Ecto neural progenitor cell (in vitro differentiated cells): ENCODE measurements at regions not wholly inside any gene's neighbourhood (a gene's known extent, or its start where the extent isn't known, plus 50 kb on each side); places are given as distances from the start of the nearest gene placed in this dataset.

ENCODE experiments used
- DNase-seq: peaks from one replicate; pipeline ENCODE4 v3.0.0-alpha.2; 2018; ENCODE audit warnings: low spot score

GRCh38 chr12:30507576-30507975, 188.1 kb downstream of the IPO8 start:
- no peak for DNase-seq

DNA sequence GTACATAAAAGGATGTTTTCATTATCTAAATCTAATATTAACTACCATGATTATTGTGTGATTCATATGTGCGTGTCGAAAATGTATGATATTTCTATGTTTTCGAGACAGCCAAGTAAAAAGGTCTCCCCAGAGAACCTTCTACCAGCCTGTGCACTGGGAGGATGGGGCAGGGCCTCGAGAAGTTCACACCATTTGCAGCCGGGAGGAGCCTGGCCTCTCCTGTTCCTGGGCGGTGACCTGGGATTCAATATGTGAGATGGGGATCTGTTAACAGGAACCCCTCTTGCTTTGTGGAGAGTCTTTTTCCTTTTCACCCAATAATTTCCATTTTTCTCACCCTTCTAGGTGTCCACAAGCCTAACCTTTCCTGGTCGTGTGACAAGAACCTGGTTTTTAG, 189.3 kb downstream of the IPO8 start:
- DNase-seq: no peak

- DNase-seq: no peak
Observed at GRCh38 chr12:30501718-30502117, 194.0 kb downstream of the IPO8 start.

- no peak for DNase-seq
Observed at GRCh38 chr12:30500532-30500931, 195.1 kb downstream of the IPO8 start.

DNA sequence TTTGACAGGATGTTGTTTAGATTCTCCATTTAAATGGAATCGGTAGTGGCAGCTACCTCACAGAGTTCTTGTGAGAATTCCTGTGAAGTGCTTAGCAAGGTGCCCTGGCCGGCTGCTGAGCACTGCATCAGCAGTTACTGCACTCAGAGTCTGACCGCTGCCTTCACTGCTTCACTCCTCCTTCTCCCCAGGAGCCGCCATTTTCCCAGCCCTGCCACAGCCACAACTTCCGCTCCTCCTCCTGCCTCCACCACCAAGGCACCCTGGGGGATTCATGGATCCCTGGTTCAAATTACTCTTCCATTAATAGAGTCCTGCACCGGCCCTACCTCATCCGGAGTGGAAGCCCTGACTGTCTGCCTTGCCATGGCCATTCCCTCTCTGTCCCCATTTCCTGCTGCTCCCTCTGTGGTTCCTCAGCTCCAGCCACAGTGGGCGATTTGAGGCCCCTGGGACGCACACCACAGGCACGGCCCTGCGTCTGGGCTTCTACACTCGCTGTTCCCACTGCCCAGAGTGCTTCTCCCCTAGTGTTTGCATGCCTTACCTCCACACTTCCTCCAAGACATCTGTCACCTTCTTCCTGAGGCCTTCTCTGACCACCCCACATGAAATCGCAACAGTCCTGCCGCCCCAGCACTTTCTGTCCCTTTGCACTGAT, 210.3 kb downstream of the IPO8 start:
- DNase-seq: no peak

- DNase-seq: no peak
Observed at GRCh38 chr12:30484658-30485057, 211.0 kb downstream of the IPO8 start.

DNA sequence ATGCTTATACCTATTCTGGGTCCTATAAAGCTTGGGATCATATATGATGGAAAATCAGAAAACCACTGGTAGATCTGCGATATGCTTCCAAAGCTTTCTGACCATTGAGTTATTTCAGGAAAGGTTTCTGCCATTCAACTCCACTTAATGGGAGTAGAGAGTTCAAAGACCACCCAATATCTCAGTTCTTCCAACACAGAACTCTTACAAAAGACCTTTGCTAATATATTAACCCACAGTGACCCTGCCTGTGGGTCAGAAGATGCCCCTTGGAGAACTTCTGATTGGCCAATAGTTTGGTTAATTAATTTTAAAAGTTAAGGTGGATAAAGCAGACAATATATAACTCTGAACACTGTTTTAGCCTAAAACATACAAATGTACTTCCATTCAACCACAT, 213.0 kb downstream of the IPO8 start:
- no peak for DNase-seq

DNA sequence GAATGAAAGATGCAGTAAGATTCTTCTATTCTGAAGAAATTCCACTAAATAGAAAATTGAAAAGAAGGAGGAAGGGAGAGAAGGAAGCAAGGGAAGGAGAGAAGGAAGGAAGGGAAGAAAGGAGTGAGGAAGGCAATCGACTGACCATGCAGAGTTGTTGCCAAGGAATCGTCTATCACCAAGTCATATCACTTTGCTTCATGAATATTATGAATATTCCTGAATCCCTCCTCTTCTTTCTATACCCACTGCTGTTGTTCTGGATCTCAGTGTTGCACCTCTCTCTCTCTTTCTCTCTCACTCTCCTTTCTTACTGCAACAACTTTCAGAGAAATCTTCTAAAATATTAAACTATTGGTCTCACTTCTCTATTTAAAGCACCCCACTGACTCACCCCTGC, 222.4 kb downstream of the IPO8 start:
- DNase-seq: no peak

DNA sequence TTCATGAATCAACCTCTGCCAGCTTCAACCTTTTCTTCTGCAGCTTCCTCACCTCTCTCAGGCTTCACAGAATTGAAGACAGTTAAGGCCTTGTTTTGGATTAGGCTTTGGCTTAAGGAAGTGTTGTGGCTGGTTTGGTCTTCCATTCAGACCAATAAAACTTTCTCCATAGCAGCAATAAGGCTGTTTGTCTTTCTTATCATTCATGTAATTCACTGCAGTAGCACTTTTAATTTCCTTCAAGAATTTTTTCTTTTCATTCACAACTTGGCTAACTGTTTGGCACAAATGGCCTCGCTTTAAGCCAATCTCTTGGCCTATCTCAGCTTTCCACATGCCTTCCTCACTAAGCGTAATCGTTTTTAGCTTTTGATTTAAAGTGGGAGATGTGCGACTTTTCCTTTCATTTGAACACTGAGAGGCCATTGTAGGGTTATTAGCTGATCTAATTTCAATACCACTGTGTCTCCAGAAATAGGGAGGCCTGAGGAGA, 229.5 kb downstream of the IPO8 start:
- DNase-seq: no peak

- no peak for DNase-seq
Observed at GRCh38 chr12:30463636-30464035, 232.0 kb downstream of the IPO8 start.

- no peak for DNase-seq
Observed at GRCh38 chr12:30462249-30462648, 233.4 kb downstream of the IPO8 start.

DNA sequence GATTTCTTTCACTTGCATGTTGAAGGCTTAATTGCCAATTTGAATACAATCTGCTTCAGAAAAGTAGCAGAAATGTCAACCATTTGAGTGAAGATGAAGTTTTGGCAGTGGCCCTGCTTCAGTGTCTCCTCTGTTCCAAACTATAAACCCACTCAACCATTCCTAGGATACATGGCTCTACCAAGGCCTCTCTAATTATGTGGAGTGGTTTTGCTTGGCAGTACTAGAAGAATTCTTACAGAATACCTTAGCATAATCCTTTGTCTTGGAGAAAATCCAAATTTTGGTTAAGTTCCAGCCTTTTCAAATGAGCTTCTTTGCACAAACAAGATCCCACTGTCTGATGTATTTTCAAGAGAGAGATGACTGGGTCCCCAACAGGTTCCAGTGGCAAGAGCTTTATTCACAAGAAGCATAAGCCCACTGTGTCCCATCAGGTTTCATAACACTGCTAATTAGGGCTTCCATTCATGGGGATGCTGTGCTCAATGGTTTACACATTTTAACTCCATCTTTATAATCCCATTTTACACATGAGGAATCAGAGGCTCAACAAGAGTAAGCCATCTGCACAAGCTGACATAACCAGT, 234.5 kb downstream of the IPO8 start:
- no peak for DNase-seq

DNA sequence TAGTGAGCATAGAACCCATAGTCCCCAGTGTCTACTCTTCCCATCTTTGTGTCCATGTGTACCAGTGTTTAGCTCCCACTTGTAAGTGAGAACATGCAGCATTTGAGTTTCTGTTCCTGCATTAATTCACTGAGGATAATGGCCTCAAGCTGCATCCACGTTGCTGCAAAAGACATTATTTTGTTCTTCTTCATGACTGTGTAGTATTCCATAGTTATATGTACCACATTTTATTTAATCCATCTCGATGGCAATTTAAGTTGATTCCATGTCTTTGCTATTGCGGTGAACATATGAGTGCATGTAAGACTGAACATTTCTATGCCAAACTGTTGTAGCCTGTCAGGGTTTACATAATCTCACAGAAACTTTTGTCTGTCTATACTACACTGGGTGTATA, 237.2 kb downstream of the IPO8 start:
- DNase-seq: no peak

DNA sequence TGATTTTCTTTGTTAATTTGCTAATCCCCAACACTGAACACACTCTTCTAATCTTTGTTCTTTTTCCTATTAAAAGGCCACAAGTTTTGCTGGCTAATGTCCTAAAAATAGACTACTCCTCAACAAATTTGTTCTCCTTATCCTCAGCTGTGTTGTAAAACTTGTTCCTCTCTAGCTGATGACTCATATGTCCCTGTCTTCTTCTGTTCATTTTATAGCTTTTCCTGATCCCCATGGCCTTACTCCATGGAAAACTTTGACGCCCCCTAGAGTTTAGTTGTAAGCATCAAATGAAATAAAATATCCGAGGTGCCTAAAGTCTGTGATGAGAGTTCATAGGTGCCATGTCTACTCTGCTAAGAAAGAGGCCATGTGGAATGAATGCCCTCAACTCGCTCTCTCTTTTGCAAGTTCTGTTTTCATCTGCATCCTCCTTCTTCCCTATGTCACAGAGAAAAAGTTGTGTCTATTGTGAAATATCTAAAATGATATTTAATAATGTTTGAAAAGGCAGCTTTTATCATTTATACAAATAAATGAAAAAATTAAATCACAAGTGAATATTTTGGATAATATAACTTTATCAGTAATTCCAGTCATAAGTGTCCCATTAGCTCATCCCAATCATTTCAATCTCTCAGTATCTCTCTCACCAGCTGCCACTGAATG, 237.9 kb downstream of the IPO8 start:
- no peak for DNase-seq

DNA sequence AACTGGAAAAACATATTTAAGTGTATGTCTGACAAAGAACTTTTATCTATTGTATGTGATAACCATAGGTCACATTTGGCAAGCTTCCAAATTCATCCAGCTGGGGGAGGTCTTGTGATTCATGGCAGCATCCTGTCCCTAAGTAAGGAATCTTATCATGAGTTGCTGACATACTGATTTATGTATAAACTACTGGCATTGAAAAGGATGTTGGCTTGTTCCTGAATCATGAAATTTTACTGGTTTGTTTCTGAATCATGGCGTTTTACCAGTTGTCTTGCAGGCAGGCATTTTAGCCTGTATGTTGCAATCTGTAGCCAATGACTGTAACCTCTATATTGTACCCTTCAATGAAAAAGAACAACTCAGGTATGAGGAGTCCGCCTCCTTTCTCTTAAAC, 244.8 kb downstream of the IPO8 start:
- DNase-seq: no peak

- DNase-seq: no peak
Observed at GRCh38 chr12:30450226-30450625, 245.4 kb downstream of the IPO8 start.

DNA sequence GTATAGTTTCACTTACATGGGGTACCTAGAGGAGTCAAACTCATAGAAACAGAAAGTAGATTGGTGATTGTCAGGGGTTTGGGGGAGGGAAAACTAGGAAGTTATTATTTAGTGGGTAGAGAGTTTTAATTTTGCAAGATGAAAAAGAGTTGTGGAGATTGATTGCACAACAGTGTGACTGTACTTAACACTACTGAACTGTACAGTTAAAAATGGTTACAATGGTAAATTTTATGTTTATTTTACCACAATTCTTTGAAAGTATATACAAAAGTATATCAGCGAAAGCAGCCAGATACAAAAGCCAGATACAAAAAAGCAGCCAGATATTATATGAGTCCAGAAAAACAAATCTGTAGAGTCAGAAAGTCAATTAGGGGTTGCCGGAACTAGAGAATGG, 247.6 kb downstream of the IPO8 start:
- no peak for DNase-seq

DNA sequence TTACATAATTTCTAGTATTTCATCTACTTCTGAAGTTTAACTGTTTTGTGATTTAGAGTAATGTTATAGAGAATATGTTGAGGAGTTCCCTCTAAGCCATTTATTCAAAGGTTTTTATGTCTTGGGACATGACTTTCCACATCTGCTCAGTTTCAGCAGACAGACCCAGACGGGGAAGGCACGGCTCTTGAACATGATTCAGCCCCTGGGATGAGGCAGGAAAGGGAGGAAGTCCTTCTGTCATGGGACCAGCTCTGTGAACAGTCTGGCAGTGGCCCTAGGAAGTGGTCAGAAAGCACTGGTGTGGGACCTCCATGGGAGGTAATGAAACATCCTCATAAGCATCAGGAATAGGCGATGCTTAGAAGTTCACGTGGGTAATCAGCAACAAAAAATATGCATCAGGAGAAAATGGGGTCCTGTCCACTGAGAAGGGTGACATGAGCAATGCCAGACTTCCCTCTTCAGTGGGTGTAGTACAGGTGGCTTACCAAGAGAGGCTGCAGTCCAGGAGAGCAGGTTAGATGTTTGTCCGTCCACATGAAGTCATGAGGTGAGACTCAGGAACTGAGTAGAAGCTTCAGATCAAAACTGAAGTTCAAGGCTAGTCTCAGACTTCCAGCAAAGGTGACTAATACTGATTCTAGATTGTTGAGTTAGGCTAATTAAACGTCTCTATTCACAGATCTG, 248.5 kb downstream of the IPO8 start:
- no peak for DNase-seq

DNA sequence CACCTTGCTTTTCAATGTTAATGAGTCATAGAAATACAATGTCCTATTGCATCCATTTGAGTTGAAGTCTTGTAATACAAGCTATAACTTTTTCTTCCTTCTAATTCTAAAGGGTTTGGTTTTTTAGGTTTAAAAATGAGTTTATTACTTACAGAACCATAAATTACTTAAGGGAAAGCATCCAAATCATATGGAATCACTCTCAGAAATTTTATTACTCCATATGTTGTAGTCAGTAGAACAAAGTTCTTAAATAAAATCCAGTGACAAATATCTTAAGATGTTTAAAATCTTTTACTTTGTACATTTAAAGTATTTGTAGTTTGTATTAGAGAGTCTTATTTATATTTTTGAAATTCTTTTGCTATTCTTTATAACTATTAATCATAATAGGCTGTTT, 253.2 kb downstream of the IPO8 start:
- no peak for DNase-seq

DNA sequence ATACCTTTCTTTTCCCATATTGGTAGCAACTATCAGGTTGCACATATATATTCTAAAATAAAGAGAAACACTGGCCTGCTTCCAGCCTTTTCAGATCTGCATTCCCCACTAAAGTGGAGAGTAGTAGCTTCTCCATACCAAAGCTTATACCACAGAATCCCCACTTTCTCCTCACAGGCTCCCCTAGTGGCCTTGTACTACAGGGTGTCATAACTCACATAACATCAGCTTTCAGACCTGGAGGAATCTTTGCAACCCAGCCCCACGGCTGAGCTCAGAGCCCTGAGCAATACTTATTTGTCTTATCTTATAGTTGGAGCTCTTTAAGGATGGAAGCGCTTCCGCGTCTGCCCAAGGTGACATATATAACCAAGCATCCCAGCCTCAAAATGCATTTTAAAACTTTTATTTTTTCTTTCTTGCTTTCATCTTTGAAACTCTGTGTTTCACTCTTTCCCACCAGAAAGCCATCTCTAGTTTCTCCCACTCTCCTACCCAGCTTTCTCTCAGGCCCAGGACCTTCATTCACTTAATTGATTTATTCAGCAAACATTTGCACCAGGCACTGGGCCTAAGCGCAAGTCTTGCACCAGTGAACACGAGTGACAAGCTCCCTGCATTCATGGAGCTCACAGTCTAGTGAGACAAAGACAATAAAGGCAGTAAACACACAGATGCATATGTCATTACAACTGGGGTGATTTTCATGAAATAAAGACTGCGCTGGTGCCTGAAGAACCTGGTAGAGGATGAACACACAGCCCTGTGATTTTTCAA, 254.7 kb downstream of the IPO8 start:
- DNase-seq: no peak

GRCh38 chr12:30439201-30439600, 256.5 kb downstream of the IPO8 start:
- DNase-seq: no peak

- DNase-seq: no peak
Observed at GRCh38 chr12:30438601-30439041, 257.0 kb downstream of the IPO8 start.
